IMR-90 (cell line): ENCODE measurements at regions not wholly inside any gene's neighbourhood (a gene's known extent, or its start where the extent isn't known, plus 50 kb on each side); places are given as distances from the start of the nearest gene placed in this dataset.

Experiments
- ATAC-seq: fragments of 200-7000 bp; cut with Tn5 transposase; 2 replicates; pipeline ENCODE4 v1.9.1; 2020; ENCODE audit warnings: low read depth, mild to moderate bottlenecking, moderate library complexity
- BruUV-seq: library from RNA; stranded (reverse); fragments of 400-500 nt; replicated peaks from 2 replicates; lab custom pipeline; 2021; lab: Mats Ljungman, UMichigan
- CTCF ChIA-PET: fragments of 300-600 bp; formaldehyde crosslinking; extraction: SDS; loops from one replicate; lab custom pipeline; 2021; ENCODE audit warnings: antibody characterized with exemption; lab: Yijun Ruan, JAX
- POLR2A ChIA-PET: fragments of 300-600 bp; sonication (Branson Sonifier 250); formaldehyde crosslinking; loops from one replicate; lab custom pipeline; 2022; ENCODE audit warnings: antibody characterized with exemption; ENCODE audit not compliant: unreplicated experiment; lab: Charles Lee
- DNase-seq: peaks from one replicate; pipeline ENCODE4 v3.0.0; 2013
- H2AFZ ChIP-seq: replicated peaks from 2 replicates; pipeline ENCODE3; 2013; ENCODE audit warnings: low read length, mild to moderate bottlenecking; ENCODE audit not compliant: poor library complexity
- H2AK5ac ChIP-seq: 2 replicates; pipeline ENCODE4 v1.6.1; 2013; ENCODE audit warnings: low read depth, low read length, inconsistent platforms
- H2AK9ac ChIP-seq: replicated peaks from 2 replicates; pipeline ENCODE3; 2013; ENCODE audit warnings: mild to moderate bottlenecking, low read depth, low read length, moderate library complexity; ENCODE audit not compliant: poor library complexity
- H2BK120ac ChIP-seq: 2 replicates; pipeline ENCODE4 v1.6.1; 2013; ENCODE audit warnings: low read depth, low read length, inconsistent platforms
- H2BK15ac ChIP-seq: 3 replicates; pipeline ENCODE4 v1.6.1; 2013; ENCODE audit warnings: low read depth, low read length, inconsistent platforms
- H2BK20ac ChIP-seq: 2 replicates; pipeline ENCODE4 v1.6.1; 2013; ENCODE audit warnings: low read depth, mild to moderate bottlenecking, inconsistent platforms, low read length, moderate library complexity
- H2BK5ac ChIP-seq: 2 replicates; pipeline ENCODE4 v1.6.1; 2013; ENCODE audit warnings: mild to moderate bottlenecking, low read depth, low read length, inconsistent platforms; ENCODE audit not compliant: poor library complexity, severe bottlenecking
- H3K14ac ChIP-seq: replicated peaks from 2 replicates; pipeline ENCODE4 v1.6.1; 2013; ENCODE audit warnings: low read depth, low read length, inconsistent platforms
- H3K18ac ChIP-seq: 2 replicates; pipeline ENCODE4 v1.6.1; 2013; ENCODE audit warnings: low read depth, low read length, control low read depth
- H3K23ac ChIP-seq: 2 replicates; pipeline ENCODE4 v1.6.1; 2013; ENCODE audit warnings: low read depth, low read length, inconsistent platforms
- H3K27ac ChIP-seq: 2 replicates; pipeline ENCODE4 v1.5.1; 2013; ENCODE audit warnings: mild to moderate bottlenecking, control low read depth, low read length; ENCODE audit not compliant: insufficient read depth
- H3K27me3 ChIP-seq: 2 replicates; pipeline ENCODE4 v1.6.1; 2013; ENCODE audit warnings: low read length; ENCODE audit not compliant: control insufficient read depth, insufficient read depth
- H3K36me3 ChIP-seq: 2 replicates; pipeline ENCODE4 v1.6.1; 2013; ENCODE audit warnings: low read length, mixed read lengths; ENCODE audit not compliant: control insufficient read depth, insufficient read depth
- H3K4ac ChIP-seq: 2 replicates; pipeline ENCODE4 v1.6.1; 2013; ENCODE audit warnings: low read depth, low read length, inconsistent platforms
- H3K4me1 ChIP-seq: 2 replicates; pipeline ENCODE4 v1.6.1; 2013; ENCODE audit warnings: low read length, mixed read lengths; ENCODE audit not compliant: control insufficient read depth, insufficient read depth
- H3K4me2 ChIP-seq: 2 replicates; pipeline ENCODE4 v1.6.1; 2013; ENCODE audit warnings: low read depth, mild to moderate bottlenecking, control low read depth, low read length, moderate library complexity
- H3K4me3 ChIP-seq: 2 replicates; pipeline ENCODE4 v1.5.1; 2013; ENCODE audit warnings: low read depth, mild to moderate bottlenecking, control low read depth, low read length, moderate library complexity; ENCODE audit not compliant: insufficient read depth
- H3K56ac ChIP-seq: 2 replicates; pipeline ENCODE4 v1.6.1; 2013; ENCODE audit warnings: low read length, inconsistent platforms; ENCODE audit not compliant: insufficient read depth; ENCODE audit errors: extremely low read depth
- H3K79me1 ChIP-seq, 2 experiments: 2 replicates each; pipeline ENCODE4 v1.6.1; 2013; ENCODE audit warnings: low read length in 2 of 2, inconsistent platforms in 1 of 2, low read depth in 1 of 2
- H3K9ac ChIP-seq: 2 replicates; pipeline ENCODE4 v1.6.1; 2013; ENCODE audit warnings: low read depth, low read length, control low read depth
- H3K9me1 ChIP-seq: 2 replicates; pipeline ENCODE4 v1.6.1; 2013; ENCODE audit warnings: low read length, inconsistent platforms; ENCODE audit not compliant: insufficient read depth
- H3K9me3 ChIP-seq: 2 replicates; pipeline ENCODE4 v1.6.1; 2013; ENCODE audit warnings: low read length; ENCODE audit not compliant: control insufficient read depth, insufficient read depth
- H4K20me1 ChIP-seq: 2 replicates; pipeline ENCODE4 v1.6.1; 2013; ENCODE audit warnings: low read length, inconsistent platforms; ENCODE audit not compliant: insufficient read depth
- H4K5ac ChIP-seq: 2 replicates; pipeline ENCODE4 v1.6.1; 2013; ENCODE audit warnings: mild to moderate bottlenecking, low read depth, low read length, control low read depth
- H4K8ac ChIP-seq, 2 experiments: 2 replicates each; pipeline ENCODE4 v1.6.1; 2013; ENCODE audit warnings: low read depth in 2 of 2, low read length in 2 of 2, control low read depth in 1 of 2, inconsistent platforms in 1 of 2
- H4K91ac ChIP-seq: 2 replicates; pipeline ENCODE4 v1.6.1; 2013; ENCODE audit warnings: low read depth, low read length, inconsistent platforms; ENCODE audit not compliant: insufficient read depth
- BHLHE40 ChIP-seq: fragments of 150-350 bp; IDR thresholded peaks from 2 replicates; pipeline ENCODE4 v1.6.1; 2016; ENCODE audit warnings: mild to moderate bottlenecking, low read depth, low read length
- CEBPB ChIP-seq: IDR thresholded peaks from 2 replicates; pipeline ENCODE4 v1.6.1; 2012; ENCODE audit warnings: low read depth, low read length, improper control_type of control experiment
- CHD1 ChIP-seq: IDR thresholded peaks from 2 replicates; pipeline ENCODE4 v1.6.1; 2012; ENCODE audit warnings: low read depth, low read length, improper control_type of control experiment
- FOS ChIP-seq: fragments of 150-350 bp; IDR thresholded peaks from 2 replicates; pipeline ENCODE4 v1.6.1; 2016; ENCODE audit warnings: low read depth, low read length
- MAFK ChIP-seq: IDR thresholded peaks from 2 replicates; pipeline ENCODE4 v1.6.1; 2012; ENCODE audit warnings: low read depth, low read length, improper control_type of control experiment
- MAZ ChIP-seq: IDR thresholded peaks from 2 replicates; pipeline ENCODE4 v1.6.1; 2012; ENCODE audit warnings: low read depth, mild to moderate bottlenecking, low read length, improper control_type of control experiment, moderate library complexity, borderline replicate concordance
- MXI1 ChIP-seq: IDR thresholded peaks from 2 replicates; pipeline ENCODE4 v1.6.1; 2012; ENCODE audit warnings: low read depth, mild to moderate bottlenecking, low read length, moderate library complexity, borderline replicate concordance
- NFE2L2 ChIP-seq: fragments of 150-350 bp; IDR thresholded peaks from 2 replicates; pipeline ENCODE4 v1.6.1; 2016; ENCODE audit warnings: low read depth, mild to moderate bottlenecking, low read length
- POLR2A ChIP-seq: IDR thresholded peaks from 2 replicates; pipeline ENCODE4 v1.6.1; 2012; ENCODE audit warnings: mild to moderate bottlenecking, low read depth, low read length
- RAD21 ChIP-seq: IDR thresholded peaks from 2 replicates; pipeline ENCODE4 v1.6.1; 2012; ENCODE audit warnings: low read length, improper control_type of control experiment
- RCOR1 ChIP-seq: IDR thresholded peaks from 2 replicates; pipeline ENCODE4 v1.6.1; 2012; ENCODE audit warnings: mild to moderate bottlenecking, low read length, improper control_type of control experiment; ENCODE audit not compliant: insufficient replicate concordance
- RFX5 ChIP-seq: IDR thresholded peaks from 2 replicates; pipeline ENCODE4 v1.8.0; 2012; ENCODE audit warnings: low read depth, mild to moderate bottlenecking, low read length, moderate library complexity
- SMC3 ChIP-seq: fragments of 150-350 bp; IDR thresholded peaks from 2 replicates; pipeline ENCODE4 v1.6.1; 2016; ENCODE audit warnings: low read depth, mild to moderate bottlenecking, antibody characterized with exemption, low read length, moderate library complexity
- WGBS, 2 experiments: methylation state at CpG; one replicate each; pipeline versions ENCODE4 v1.1.5 to v1.1.7; 2013; ENCODE audit warnings: missing lambda C conversion rate in 2 of 2; ENCODE audit not compliant: insufficient read length in 1 of 2; ENCODE audit errors: extremely low coverage in 2 of 2; 5-methylcytosine and 5-hydroxymethylcytosine counted together
- dilution Hi-C: fragments of 300-500 bp; cut with HindIII; formaldehyde crosslinking; loops from one replicate; pipeline ENCODE4 v1.14.3; 2018; ENCODE audit warnings: low sequenced_read_pairs; ENCODE audit not compliant: unreplicated experiment
- in situ Hi-C: fragments of 300-500 bp; cut with MboI; formaldehyde crosslinking; loops from 3 replicates; pipeline ENCODE4 v1.14.3; 2019; ENCODE audit warnings: low sequenced_read_pairs, inconsistent platforms, mixed read lengths
- intact Hi-C: fragments of 100-400 bp; cut with micrococcal nuclease; formaldehyde crosslinking; loops from 2 replicates; pipeline ENCODE4 v1.10.0; 2022
- TF ChIP-seq, protein P1 (sequence below): fragments of 150-350 bp; IDR thresholded peaks from 2 replicates; pipeline ENCODE4 v1.6.1; 2017; ENCODE audit warnings: mild to moderate bottlenecking, antibody characterized with exemption, low read length, low read depth
- TF ChIP-seq, protein P2 (sequence below): conservative IDR thresholded peaks from 2 replicates; pipeline ENCODE4 v1.5.1; 2012; ENCODE audit warnings: mild to moderate bottlenecking, low read depth, low read length, improper control_type of control experiment
- TF ChIP-seq, protein P3 (sequence below): fragments of 150-350 bp; IDR thresholded peaks from 2 replicates; pipeline ENCODE4 v1.6.1; 2016; ENCODE audit warnings: low read depth, mild to moderate bottlenecking, low read length, moderate library complexity, borderline replicate concordance

DNA sequence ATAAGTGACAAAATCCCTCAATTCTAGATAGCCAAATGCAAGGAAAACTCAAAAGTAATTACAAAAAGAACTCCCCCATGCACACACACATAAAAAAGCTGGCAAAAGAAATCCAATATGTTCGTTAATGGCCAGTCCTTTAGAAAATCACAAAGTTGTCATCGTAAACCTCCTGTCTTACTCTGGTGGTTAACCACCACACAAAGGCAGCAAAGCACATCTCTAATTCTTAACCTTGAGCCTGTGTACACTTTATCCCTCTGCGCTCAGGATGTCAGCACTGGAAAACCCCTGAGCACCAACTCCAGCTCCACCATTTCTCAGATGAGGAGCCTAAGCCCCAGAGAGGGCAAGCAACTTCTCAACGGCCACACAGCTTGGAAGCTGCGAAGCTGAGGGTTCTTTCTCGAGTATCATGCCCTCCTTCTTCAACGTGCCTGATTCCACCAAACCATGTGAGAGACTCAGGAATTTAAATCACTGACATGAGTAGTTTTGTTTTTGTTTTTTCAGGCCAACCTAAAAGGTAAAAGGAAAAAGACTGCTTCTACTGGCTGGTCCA is 72.5 kb downstream of the C16orf95 start:
- intact Hi-C loops = no loop called here
- no TSS peak for BruUV-seq
- Histone ChIP-seq H2BK5ac (no peak overlapping the region), H3K9ac (no peak overlapping the region), H3K18ac (no peak overlapping the region), H3K4ac (no peak overlapping the region), H4K5ac (no peak overlapping the region), H3K14ac (no peak overlapping the region), H2AK9ac (no peak overlapping the region), H3K27me3 (peaks cover 60% of the 10 kb centered on the region), H2BK20ac (no peak overlapping the region), H3K79me1 (no peaks in the 10 kb centered on the region), H2BK120ac (no peak overlapping the region), H3K9me3 (peaks cover 5% of the 10 kb centered on the region; the same call in 1 of the 2 replicates), H3K9me1 (no peaks in the 10 kb centered on the region), H2AFZ (no peak overlapping the region), H3K27ac (no peak overlapping the region), H4K91ac (no peak overlapping the region), H3K36me3 (no peaks in the 10 kb centered on the region), H3K4me3 (no peak overlapping the region), H3K23ac (no peak overlapping the region), H2AK5ac (no peak overlapping the region), H3K4me2 (no peak overlapping the region), H4K8ac (no peak overlapping the region), H2BK15ac (no peak overlapping the region), H3K56ac (no peak overlapping the region), H3K4me1 (no peaks in the 10 kb centered on the region), H4K20me1 (no peaks in the 10 kb centered on the region)
- DNase-seq = no peak
- ChIA-PET POLR2A (no interaction called here), CTCF (no interaction called here)
- in situ Hi-C loops = no loop called here
- WGBS, 2 experiments = 75% methylated on average over 4 of the region's 7 CpGs; no CpG with 5 or more reads in 1 of the 2 experiments
- ATAC-seq = no peak
- dilution Hi-C loops = no loop called here
- TF ChIP-seq MAZ = no peak
- no peak for TF ChIP-seq RCOR1
- TF ChIP-seq RAD21 = no peak
- no peak for TF ChIP-seq MAFK
- TF ChIP-seq CHD1 = no peak
- no peak for TF ChIP-seq BHLHE40
- no peak for TF ChIP-seq FOS
- TF ChIP-seq, protein P1, sequence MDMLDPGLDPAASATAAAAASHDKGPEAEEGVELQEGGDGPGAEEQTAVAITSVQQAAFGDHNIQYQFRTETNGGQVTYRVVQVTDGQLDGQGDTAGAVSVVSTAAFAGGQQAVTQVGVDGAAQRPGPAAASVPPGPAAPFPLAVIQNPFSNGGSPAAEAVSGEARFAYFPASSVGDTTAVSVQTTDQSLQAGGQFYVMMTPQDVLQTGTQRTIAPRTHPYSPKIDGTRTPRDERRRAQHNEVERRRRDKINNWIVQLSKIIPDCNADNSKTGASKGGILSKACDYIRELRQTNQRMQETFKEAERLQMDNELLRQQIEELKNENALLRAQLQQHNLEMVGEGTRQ = no peak
- no peak for TF ChIP-seq MXI1
- no peak for TF ChIP-seq RFX5
- TF ChIP-seq SMC3 = no peak
- TF ChIP-seq, protein P2, sequence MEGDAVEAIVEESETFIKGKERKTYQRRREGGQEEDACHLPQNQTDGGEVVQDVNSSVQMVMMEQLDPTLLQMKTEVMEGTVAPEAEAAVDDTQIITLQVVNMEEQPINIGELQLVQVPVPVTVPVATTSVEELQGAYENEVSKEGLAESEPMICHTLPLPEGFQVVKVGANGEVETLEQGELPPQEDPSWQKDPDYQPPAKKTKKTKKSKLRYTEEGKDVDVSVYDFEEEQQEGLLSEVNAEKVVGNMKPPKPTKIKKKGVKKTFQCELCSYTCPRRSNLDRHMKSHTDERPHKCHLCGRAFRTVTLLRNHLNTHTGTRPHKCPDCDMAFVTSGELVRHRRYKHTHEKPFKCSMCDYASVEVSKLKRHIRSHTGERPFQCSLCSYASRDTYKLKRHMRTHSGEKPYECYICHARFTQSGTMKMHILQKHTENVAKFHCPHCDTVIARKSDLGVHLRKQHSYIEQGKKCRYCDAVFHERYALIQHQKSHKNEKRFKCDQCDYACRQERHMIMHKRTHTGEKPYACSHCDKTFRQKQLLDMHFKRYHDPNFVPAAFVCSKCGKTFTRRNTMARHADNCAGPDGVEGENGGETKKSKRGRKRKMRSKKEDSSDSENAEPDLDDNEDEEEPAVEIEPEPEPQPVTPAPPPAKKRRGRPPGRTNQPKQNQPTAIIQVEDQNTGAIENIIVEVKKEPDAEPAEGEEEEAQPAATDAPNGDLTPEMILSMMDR = no peak
- TF ChIP-seq, protein P3, sequence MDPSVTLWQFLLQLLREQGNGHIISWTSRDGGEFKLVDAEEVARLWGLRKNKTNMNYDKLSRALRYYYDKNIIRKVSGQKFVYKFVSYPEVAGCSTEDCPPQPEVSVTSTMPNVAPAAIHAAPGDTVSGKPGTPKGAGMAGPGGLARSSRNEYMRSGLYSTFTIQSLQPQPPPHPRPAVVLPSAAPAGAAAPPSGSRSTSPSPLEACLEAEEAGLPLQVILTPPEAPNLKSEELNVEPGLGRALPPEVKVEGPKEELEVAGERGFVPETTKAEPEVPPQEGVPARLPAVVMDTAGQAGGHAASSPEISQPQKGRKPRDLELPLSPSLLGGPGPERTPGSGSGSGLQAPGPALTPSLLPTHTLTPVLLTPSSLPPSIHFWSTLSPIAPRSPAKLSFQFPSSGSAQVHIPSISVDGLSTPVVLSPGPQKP = no peak
- TF ChIP-seq NFE2L2 = no peak
- no peak for TF ChIP-seq CEBPB
- no peak for TF ChIP-seq POLR2A
